H9 (cell line): ENCODE measurements at regions not wholly inside any gene's neighbourhood (a gene's known extent, or its start where the extent isn't known, plus 50 kb on each side); places are given as distances from the start of the nearest gene placed in this dataset.

Experiments
- DNase-seq: peaks from one replicate; pipeline ENCODE4 v3.0.0-alpha.2; 2017
- H2AFZ ChIP-seq: one replicate; pipeline ENCODE4 v1.6.1; 2013; ENCODE audit warnings: mild to moderate bottlenecking, low read length, control low read depth, moderate library complexity
- H2AK5ac ChIP-seq: 2 replicates; pipeline ENCODE4 v1.6.1; 2013; ENCODE audit warnings: low read length, control low read depth, mixed read lengths; ENCODE audit not compliant: insufficient read length
- H2BK120ac ChIP-seq: one replicate; pipeline ENCODE4 v1.6.1; 2013; ENCODE audit warnings: low read depth, mild to moderate bottlenecking, low read length, control low read depth, inconsistent platforms; ENCODE audit not compliant: poor library complexity, severe bottlenecking
- H2BK12ac ChIP-seq: 2 replicates; pipeline ENCODE4 v1.6.1; 2013; ENCODE audit warnings: low read length, control low read depth, mixed read lengths, low read depth; ENCODE audit not compliant: insufficient read length
- H2BK15ac ChIP-seq: 2 replicates; pipeline ENCODE4 v1.6.1; 2013; ENCODE audit warnings: low read depth, low read length, control low read depth
- H2BK20ac ChIP-seq: one replicate; pipeline ENCODE4 v1.6.1; 2013; ENCODE audit warnings: low read depth, mild to moderate bottlenecking, low read length, control low read depth, inconsistent platforms; ENCODE audit not compliant: poor library complexity, severe bottlenecking
- H2BK5ac ChIP-seq: 2 replicates; pipeline ENCODE4 v1.6.1; 2013; ENCODE audit warnings: low read length, control low read depth, mixed read lengths; ENCODE audit not compliant: insufficient read length
- H3K14ac ChIP-seq: 2 replicates; pipeline ENCODE4 v1.6.1; 2013; ENCODE audit warnings: low read length, control low read depth; ENCODE audit not compliant: insufficient read depth
- H3K18ac ChIP-seq: 2 replicates; pipeline ENCODE4 v1.6.1; 2013; ENCODE audit warnings: low read depth, mild to moderate bottlenecking, mixed read lengths, low read length, control low read depth; ENCODE audit not compliant: insufficient read length
- H3K23ac ChIP-seq: 2 replicates; pipeline ENCODE4 v1.6.1; 2013; ENCODE audit warnings: low read length, control low read depth, mixed read lengths, low read depth; ENCODE audit not compliant: insufficient read length
- H3K23me2 ChIP-seq: 2 replicates; pipeline ENCODE4 v1.6.1; 2013; ENCODE audit warnings: low read depth, mild to moderate bottlenecking, mixed read lengths, low read length, control low read depth; ENCODE audit not compliant: insufficient read length, poor library complexity, severe bottlenecking
- H3K27ac ChIP-seq: 2 replicates; pipeline ENCODE4 v1.5.1; 2013; ENCODE audit warnings: low read length, control low read depth, mixed read lengths, low read depth; ENCODE audit not compliant: insufficient read length
- H3K27me3 ChIP-seq: 2 replicates; pipeline ENCODE4 v1.6.1; 2013; ENCODE audit warnings: low read length, control low read depth, inconsistent platforms; ENCODE audit not compliant: insufficient read depth
- H3K4ac ChIP-seq: 2 replicates; pipeline ENCODE4 v1.6.1; 2013; ENCODE audit warnings: low read depth, mild to moderate bottlenecking, control low read depth, inconsistent platforms, low read length, moderate library complexity
- H3K4me1 ChIP-seq: 2 replicates; pipeline ENCODE4 v1.6.1; 2013; ENCODE audit warnings: low read length, control low read depth, inconsistent platforms; ENCODE audit not compliant: insufficient read depth
- H3K4me2 ChIP-seq: 2 replicates; pipeline ENCODE4 v1.6.1; 2013; ENCODE audit warnings: low read length, control low read depth, mixed read lengths; ENCODE audit not compliant: insufficient read length, insufficient read depth
- H3K56ac ChIP-seq: 2 replicates; pipeline ENCODE4 v1.6.1; 2013; ENCODE audit warnings: low read depth, mild to moderate bottlenecking, mixed read lengths, low read length, control low read depth; ENCODE audit not compliant: insufficient read length
- H3K79me1 ChIP-seq: 2 replicates; pipeline ENCODE4 v1.6.1; 2013; ENCODE audit warnings: low read depth, mild to moderate bottlenecking, moderate library complexity, low read length, control low read depth, inconsistent platforms; ENCODE audit not compliant: insufficient read depth, poor library complexity, severe bottlenecking
- H3K79me2 ChIP-seq: 2 replicates; pipeline ENCODE4 v1.6.1; 2013; ENCODE audit warnings: low read length, control low read depth, inconsistent platforms; ENCODE audit not compliant: insufficient read depth
- H3K9ac ChIP-seq: 2 replicates; pipeline ENCODE4 v1.6.1; 2013; ENCODE audit warnings: low read length, control low read depth, mixed read lengths; ENCODE audit not compliant: insufficient read length; ENCODE audit errors: extremely low read depth
- H3K9me3 ChIP-seq: one replicate; pipeline ENCODE4 v1.6.1; 2013; ENCODE audit warnings: low read depth, low read length, inconsistent platforms; ENCODE audit not compliant: control insufficient read depth
- H3T11ph ChIP-seq: one replicate; pipeline ENCODE4 v1.6.1; 2013; ENCODE audit warnings: mild to moderate bottlenecking, low read length, control low read depth, inconsistent platforms
- H4K20me1 ChIP-seq: one replicate; pipeline ENCODE4 v1.6.1; 2013; ENCODE audit not compliant: control insufficient read depth, insufficient read length, insufficient read depth
- H4K5ac ChIP-seq: 2 replicates; pipeline ENCODE4 v1.6.1; 2013; ENCODE audit warnings: low read depth, mild to moderate bottlenecking, mixed read lengths, low read length, control low read depth; ENCODE audit not compliant: insufficient read length
- H4K8ac ChIP-seq: replicated peaks from 2 replicates; pipeline ENCODE4 v1.6.1; 2013; ENCODE audit warnings: low read length, control low read depth, mixed read lengths, low read depth; ENCODE audit not compliant: insufficient read length
- H4K91ac ChIP-seq: 2 replicates; pipeline ENCODE4 v1.6.1; 2013; ENCODE audit warnings: low read depth, mild to moderate bottlenecking, moderate library complexity, mixed read lengths, low read length, control low read depth; ENCODE audit not compliant: insufficient read length
- H3K27ac Mint-ChIP-seq, 3 experiments: 2 replicates in 2 of 3; 3 replicates in 1 of 3; pipeline ENCODE4 v1.8.0; 2020 to 2021; ENCODE audit warnings: mixed read lengths in 3 of 3, mild to moderate bottlenecking in 1 of 3, moderate library complexity in 1 of 3
- H3K27me3 Mint-ChIP-seq: 2 replicates; pipeline ENCODE4 v1.8.0; 2021; ENCODE audit warnings: low read depth, mild to moderate bottlenecking, moderate library complexity, mixed read lengths
- H3K36me3 Mint-ChIP-seq, 3 experiments: 2 replicates in 2 of 3; 3 replicates in 1 of 3; pipeline ENCODE4 v1.8.0; 2020 to 2021; ENCODE audit warnings: low read depth in 3 of 3, mixed read lengths in 3 of 3; ENCODE audit not compliant: insufficient read depth in 1 of 3
- H3K4me1 Mint-ChIP-seq, 2 experiments: 2 replicates each; pipeline ENCODE4 v1.8.0; 2020; ENCODE audit warnings: mixed read lengths in 2 of 2
- H3K4me3 Mint-ChIP-seq, 2 experiments: 2 replicates in 1 of 2; 3 replicates in 1 of 2; pipeline ENCODE4 v1.8.0; 2020 to 2021; ENCODE audit warnings: mild to moderate bottlenecking in 2 of 2, mixed read lengths in 2 of 2, moderate library complexity in 1 of 2
- H3K9me3 Mint-ChIP-seq, 2 experiments: 2 replicates in 1 of 2; 3 replicates in 1 of 2; pipeline ENCODE4 v1.8.0; 2020; ENCODE audit warnings: mild to moderate bottlenecking in 2 of 2, mixed read lengths in 2 of 2, moderate library complexity in 1 of 2
- WGBS: extraction: QIAGEN DNeasy Blood & Tissue Kit; methylation state at CpG from one replicate; pipeline ENCODE4 v1.1.7; 2013; ENCODE audit warnings: missing lambda C conversion rate, low lambda C conversion rate, mixed read lengths; ENCODE audit not compliant: insufficient read length; ENCODE audit errors: extremely low coverage; 5-methylcytosine and 5-hydroxymethylcytosine counted together
- TF ChIP-seq, protein P1 (sequence below): fragments of 200-600 bp; sonication (generic); conservative IDR thresholded peaks from 3 replicates; pipeline ENCODE4 v1.8.0; 2021; ENCODE audit warnings: antibody characterized with exemption, mild to moderate bottlenecking

- no peaks in the 10 kb centered on the region for H3K79me1 ChIP-seq
- H2AK5ac ChIP-seq = no peak overlapping the region
- DNase-seq = no peak
- H2BK20ac ChIP-seq = no peak overlapping the region
- no peak overlapping the region for H3K23ac ChIP-seq
- no peaks in the 10 kb centered on the region for H3K79me2 ChIP-seq
- no peaks in the 10 kb centered on the region for H3K4me1 ChIP-seq
- no peaks in the 10 kb centered on the region for H3K36me3 Mint-ChIP-seq
- H4K8ac ChIP-seq = no peak overlapping the region
- H4K20me1 ChIP-seq = no peaks in the 10 kb centered on the region
- no peak overlapping the region for H2BK15ac ChIP-seq
- H3K4me2 ChIP-seq = no peak overlapping the region
- peak overlapping the region in 1 of 3 experiments; percentile 54; a peak in 1 of 7 replicates for H3K27ac Mint-ChIP-seq
- no peaks in the 10 kb centered on the region for H3K27me3 Mint-ChIP-seq
- H3K14ac ChIP-seq = no peak overlapping the region
- H2AFZ ChIP-seq = no peak overlapping the region
- no peaks in the 10 kb centered on the region for H3K9me3 ChIP-seq
- no peak overlapping the region; a peak in 1 of 5 replicates for H3K4me3 Mint-ChIP-seq
- H3K18ac ChIP-seq = no peak overlapping the region
- H2BK120ac ChIP-seq = no peak overlapping the region
- no peak overlapping the region for H3K9ac ChIP-seq
- H2BK12ac ChIP-seq = no peak overlapping the region
- no peaks in the 10 kb centered on the region for H3K27me3 ChIP-seq
- H3K27ac ChIP-seq = no peak overlapping the region
- H3K4me1 Mint-ChIP-seq = peaks cover 12 to 21% of the 10 kb centered on the region in 2 experiments
- TF ChIP-seq, protein P1, sequence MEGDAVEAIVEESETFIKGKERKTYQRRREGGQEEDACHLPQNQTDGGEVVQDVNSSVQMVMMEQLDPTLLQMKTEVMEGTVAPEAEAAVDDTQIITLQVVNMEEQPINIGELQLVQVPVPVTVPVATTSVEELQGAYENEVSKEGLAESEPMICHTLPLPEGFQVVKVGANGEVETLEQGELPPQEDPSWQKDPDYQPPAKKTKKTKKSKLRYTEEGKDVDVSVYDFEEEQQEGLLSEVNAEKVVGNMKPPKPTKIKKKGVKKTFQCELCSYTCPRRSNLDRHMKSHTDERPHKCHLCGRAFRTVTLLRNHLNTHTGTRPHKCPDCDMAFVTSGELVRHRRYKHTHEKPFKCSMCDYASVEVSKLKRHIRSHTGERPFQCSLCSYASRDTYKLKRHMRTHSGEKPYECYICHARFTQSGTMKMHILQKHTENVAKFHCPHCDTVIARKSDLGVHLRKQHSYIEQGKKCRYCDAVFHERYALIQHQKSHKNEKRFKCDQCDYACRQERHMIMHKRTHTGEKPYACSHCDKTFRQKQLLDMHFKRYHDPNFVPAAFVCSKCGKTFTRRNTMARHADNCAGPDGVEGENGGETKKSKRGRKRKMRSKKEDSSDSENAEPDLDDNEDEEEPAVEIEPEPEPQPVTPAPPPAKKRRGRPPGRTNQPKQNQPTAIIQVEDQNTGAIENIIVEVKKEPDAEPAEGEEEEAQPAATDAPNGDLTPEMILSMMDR = no peak
- no peak overlapping the region for H2BK5ac ChIP-seq
- no peak overlapping the region for H4K91ac ChIP-seq
- no peak overlapping the region for H3K56ac ChIP-seq
- no peak overlapping the region for H3T11ph ChIP-seq
- H3K9me3 Mint-ChIP-seq = no peaks in the 10 kb centered on the region; a peak in 1 of 5 replicates
- H4K5ac ChIP-seq = no peak overlapping the region
- no CpG with 5 or more reads among the region's 9 CpGs for WGBS
- no peak overlapping the region for H3K4ac ChIP-seq
- H3K23me2 ChIP-seq = no peaks in the 10 kb centered on the region
Measured at GRCh38 chr6:11918739-11919605, 93.1 kb upstream of the HIVEP1 start.
